ENCODE measurements at regions not wholly inside any gene's neighbourhood (a gene's known extent, or its start where the extent isn't known, plus 50 kb on each side); places are given as distances from the start of the nearest gene placed in this dataset.
A peak's percentile ranks its signal among the peaks of the same experiment; 100 is the strongest.

DNA sequence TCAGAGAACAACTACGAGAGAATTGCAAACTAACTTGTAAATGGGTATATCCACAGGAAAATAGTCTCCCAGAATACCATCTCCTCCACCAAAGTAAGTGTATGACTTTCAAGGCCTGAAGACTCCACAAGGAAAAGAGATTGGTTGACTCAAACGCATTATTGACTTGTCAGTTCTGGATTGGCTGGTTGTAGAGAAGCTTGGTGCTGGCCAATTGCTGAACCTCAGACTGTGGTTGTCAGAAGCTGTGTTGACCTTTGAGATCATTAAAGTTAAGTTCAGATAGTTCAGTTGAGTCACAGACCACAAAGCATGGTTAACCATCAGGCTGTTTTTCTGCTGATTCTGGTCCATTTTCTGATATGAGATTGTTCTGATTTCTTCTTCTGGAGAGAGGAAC lies 388.3 kb downstream of the BMP2 start:
- ChIA-PET POLR2A (no interaction called here), CTCF (ENCODE audit: low intra/inter-chr PET ratio, low total read pairs) (no interaction called here)
- intact Hi-C loops (cut with micrococcal nuclease; ENCODE audit: unreplicated experiment) (no loop called here), in situ Hi-C loops (cut with HindIII; ENCODE audit: extremely low pct_ligation_motif_present, low pct_unique_long_range_greater_than_20kb) (no loop called here)
- Histone ChIP-seq H3K4me2 (ENCODE audit: low read depth, low read length) (no peak overlapping the region), H3K27me3 (ENCODE audit: control insufficient read depth in 1 of 2, insufficient read depth in 2 of 2, low read length in 2 of 2) (no peaks in the 10 kb centered on the region), H3K4me3 (replicated peaks in 1 of 3; ENCODE audit: insufficient read depth in 1 of 3, low read depth in 2 of 3, low read length in 3 of 3) (no peak overlapping the region), H3K4me1 (ENCODE audit: insufficient read depth, low read length) (no peaks in the 10 kb centered on the region), H3K9ac (ENCODE audit: insufficient read depth, low read depth, low read length) (no peak overlapping the region), H2AFZ (ENCODE audit: low read length) (no peak overlapping the region), H3K27ac (ENCODE audit: extremely low read length, insufficient read depth, low read length) (no peak overlapping the region), H3K79me2 (ENCODE audit: insufficient read depth, low read length) (no peaks in the 10 kb centered on the region), H3K9me3 (ENCODE audit: low read length) (no peaks in the 10 kb centered on the region), H4K20me1 (ENCODE audit: insufficient read depth, low read length) (no peaks in the 10 kb centered on the region), H3K36me3 (replicated peaks in 1 of 2; ENCODE audit: control insufficient read depth in 1 of 2, insufficient read depth in 2 of 2, low read length in 2 of 2) (no peaks in the 10 kb centered on the region)
- DNase-seq (ENCODE audit: low spot score) (no peak), FAIRE-seq (no peak), ATAC-seq (no peak)
- BruUV-seq (replicated peaks) = no TSS peak
- WGBS (ENCODE audit: low lambda C conversion rate) = 42% methylated on average over 2 of the region's 2 CpGs
- TF ChIP-seq, protein P1, sequence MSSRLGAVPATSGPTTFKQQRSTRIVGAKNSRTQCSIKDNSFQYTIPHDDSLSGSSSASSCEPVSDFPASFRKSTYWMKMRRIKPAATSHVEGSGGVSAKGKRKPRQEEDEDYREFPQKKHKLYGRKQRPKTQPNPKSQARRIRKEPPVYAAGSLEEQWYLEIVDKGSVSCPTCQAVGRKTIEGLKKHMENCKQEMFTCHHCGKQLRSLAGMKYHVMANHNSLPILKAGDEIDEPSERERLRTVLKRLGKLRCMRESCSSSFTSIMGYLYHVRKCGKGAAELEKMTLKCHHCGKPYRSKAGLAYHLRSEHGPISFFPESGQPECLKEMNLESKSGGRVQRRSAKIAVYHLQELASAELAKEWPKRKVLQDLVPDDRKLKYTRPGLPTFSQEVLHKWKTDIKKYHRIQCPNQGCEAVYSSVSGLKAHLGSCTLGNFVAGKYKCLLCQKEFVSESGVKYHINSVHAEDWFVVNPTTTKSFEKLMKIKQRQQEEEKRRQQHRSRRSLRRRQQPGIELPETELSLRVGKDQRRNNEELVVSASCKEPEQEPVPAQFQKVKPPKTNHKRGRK (CRISPR knock-in tag; IDR thresholded peaks at IDR 0.05) = no peak
- 0 out of 4 replicates have a peak, but pooled peaks of 1 of the 2 experiments have one; percentile 24 for TF ChIP-seq MAFK (conservative IDR thresholded peaks at IDR 0.05 in 1 of 2, IDR thresholded peaks at IDR 0.05 in 1 of 2; ENCODE audit: low read length in 2 of 2)
- TF ChIP-seq, protein P2, sequence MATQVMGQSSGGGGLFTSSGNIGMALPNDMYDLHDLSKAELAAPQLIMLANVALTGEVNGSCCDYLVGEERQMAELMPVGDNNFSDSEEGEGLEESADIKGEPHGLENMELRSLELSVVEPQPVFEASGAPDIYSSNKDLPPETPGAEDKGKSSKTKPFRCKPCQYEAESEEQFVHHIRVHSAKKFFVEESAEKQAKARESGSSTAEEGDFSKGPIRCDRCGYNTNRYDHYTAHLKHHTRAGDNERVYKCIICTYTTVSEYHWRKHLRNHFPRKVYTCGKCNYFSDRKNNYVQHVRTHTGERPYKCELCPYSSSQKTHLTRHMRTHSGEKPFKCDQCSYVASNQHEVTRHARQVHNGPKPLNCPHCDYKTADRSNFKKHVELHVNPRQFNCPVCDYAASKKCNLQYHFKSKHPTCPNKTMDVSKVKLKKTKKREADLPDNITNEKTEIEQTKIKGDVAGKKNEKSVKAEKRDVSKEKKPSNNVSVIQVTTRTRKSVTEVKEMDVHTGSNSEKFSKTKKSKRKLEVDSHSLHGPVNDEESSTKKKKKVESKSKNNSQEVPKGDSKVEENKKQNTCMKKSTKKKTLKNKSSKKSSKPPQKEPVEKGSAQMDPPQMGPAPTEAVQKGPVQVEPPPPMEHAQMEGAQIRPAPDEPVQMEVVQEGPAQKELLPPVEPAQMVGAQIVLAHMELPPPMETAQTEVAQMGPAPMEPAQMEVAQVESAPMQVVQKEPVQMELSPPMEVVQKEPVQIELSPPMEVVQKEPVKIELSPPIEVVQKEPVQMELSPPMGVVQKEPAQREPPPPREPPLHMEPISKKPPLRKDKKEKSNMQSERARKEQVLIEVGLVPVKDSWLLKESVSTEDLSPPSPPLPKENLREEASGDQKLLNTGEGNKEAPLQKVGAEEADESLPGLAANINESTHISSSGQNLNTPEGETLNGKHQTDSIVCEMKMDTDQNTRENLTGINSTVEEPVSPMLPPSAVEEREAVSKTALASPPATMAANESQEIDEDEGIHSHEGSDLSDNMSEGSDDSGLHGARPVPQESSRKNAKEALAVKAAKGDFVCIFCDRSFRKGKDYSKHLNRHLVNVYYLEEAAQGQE (IDR thresholded peaks at IDR 0.05; ENCODE audit: borderline replicate concordance in 1 of 2, low read depth in 1 of 2, low read length in 2 of 2) = 0 out of 4 replicates have a peak, but pooled peaks of 1 of the 2 experiments have one; percentile 39
